HCT116 (cell line): ENCODE measurements at regions not wholly inside any gene's neighbourhood (a gene's known extent, or its start where the extent isn't known, plus 50 kb on each side); places are given as distances from the start of the nearest gene placed in this dataset.

Source experiments
- ATAC-seq: fragments of 200-7000 bp; cut with Tn5 transposase; 2 replicates; pipeline ENCODE4 v1.9.1; 2020; ENCODE audit warnings: mild to moderate bottlenecking, moderate library complexity
- BruUV-seq: library from RNA; stranded (reverse); fragments of 400-500 nt; replicated peaks from 2 replicates; lab custom pipeline; 2021; lab: Mats Ljungman, UMichigan
- CTCF ChIA-PET: fragments of 300-600 bp; sonication (Branson Sonifier 250); formaldehyde crosslinking; loops from one replicate; lab custom pipeline; 2021; ENCODE audit warnings: antibody characterized with exemption; lab: Charles Lee
- POLR2A ChIA-PET: fragments of 300-600, 350-600 bp; sonication (Branson Sonifier 250); formaldehyde crosslinking; loops from one replicate; lab custom pipeline; 2021; ENCODE audit warnings: antibody characterized with exemption; lab: Charles Lee
- RAD21 ChIA-PET, 2 experiments: fragments of 300-600 bp; sonication (Branson Sonifier 250); formaldehyde crosslinking; loops; one replicate each; lab custom pipeline; 2023; ENCODE audit warnings: low total read pairs in 2 of 2; ENCODE audit not compliant: uncharacterized antibody in 2 of 2, unreplicated experiment in 2 of 2, low non-redundant PET in 1 of 2; lab: Charles Lee
- DNase-seq: peaks from one replicate; pipeline ENCODE4 v3.0.0-alpha.2; 2010; ENCODE audit warnings: low read depth, low spot score
- H2AFZ ChIP-seq: fragments of 200-600 bp; shearing (Covaris generic), sonication (generic); 2 replicates; pipeline ENCODE4 v1.6.1; 2017; ENCODE audit warnings: low read depth, mixed run types, mixed read lengths, antibody characterized with exemption, low read length; ENCODE audit not compliant: poor library complexity, severe bottlenecking
- H3K27ac ChIP-seq: 2 replicates; pipeline ENCODE4 v1.5.1; 2012; ENCODE audit warnings: low read depth, low read length
- H3K27me3 ChIP-seq: fragments of 200-600 bp; sonication (generic); 2 replicates; pipeline ENCODE4 v1.6.1; 2016; ENCODE audit warnings: mixed run types, low read length, mixed read lengths; ENCODE audit not compliant: insufficient read depth
- H3K36me3 ChIP-seq, 2 experiments: fragments of 200-500 bp in 1 of 2; fragments of 200-600 bp in 1 of 2; sonication (Bioruptor generic) in 1 of 2; sonication (generic) in 1 of 2; 2 replicates each; pipeline versions ENCODE4 v1.5.1 to v1.6.1; 2014 to 2016; ENCODE audit warnings: low read length in 2 of 2, inconsistent platforms in 1 of 2, mixed read lengths in 1 of 2, mixed run types in 1 of 2; ENCODE audit not compliant: insufficient read depth in 2 of 2, control insufficient read depth in 1 of 2
- H3K4me1 ChIP-seq, 2 experiments: fragments of 200-600 bp in 1 of 2; sonication (generic) in 1 of 2; 2 replicates each; pipeline versions ENCODE4 v1.5.1 to v1.6.1; 2012 to 2017; ENCODE audit warnings: low read length in 2 of 2, inconsistent platforms in 1 of 2, mild to moderate bottlenecking in 1 of 2, mixed read lengths in 1 of 2, mixed run types in 1 of 2, moderate library complexity in 1 of 2; ENCODE audit not compliant: insufficient read depth in 2 of 2, control insufficient read depth in 1 of 2
- H3K4me2 ChIP-seq: fragments of 200-600 bp; sonication (generic); 2 replicates; pipeline ENCODE4 v1.6.1; 2017; ENCODE audit warnings: mixed run types, low read length, mixed read lengths
- H3K4me3 ChIP-seq, 2 experiments: fragments of 200-600 bp in 1 of 2; sonication (generic) in 1 of 2; replicated peaks in 1 of 2; 2 replicates each; pipeline ENCODE4 v1.5.1; 2011 to 2016; ENCODE audit warnings: low read length in 2 of 2, control low read depth in 1 of 2, low read depth in 1 of 2, mild to moderate bottlenecking in 1 of 2, mixed read lengths in 1 of 2, mixed run types in 1 of 2
- H3K79me2 ChIP-seq: fragments of 200-600 bp; sonication (generic); 2 replicates; pipeline ENCODE4 v1.6.1; 2017; ENCODE audit warnings: mild to moderate bottlenecking, mixed run types, low read length, moderate library complexity, mixed read lengths; ENCODE audit not compliant: insufficient read depth
- H3K9ac ChIP-seq: fragments of 200-600 bp; sonication (generic); 2 replicates; pipeline ENCODE4 v1.6.1; 2016; ENCODE audit warnings: low read length, mixed read lengths
- H3K9me2 ChIP-seq: fragments of 200-600 bp; sonication (generic), shearing (Covaris generic); 2 replicates; pipeline ENCODE4 v1.6.1; 2017; ENCODE audit warnings: mixed run types, mild to moderate bottlenecking, moderate library complexity; ENCODE audit not compliant: insufficient read depth
- H3K9me3 ChIP-seq, 2 experiments: fragments of 200-500 bp in 1 of 2; fragments of 200-600 bp in 1 of 2; sonication (Bioruptor generic) in 1 of 2; sonication (generic) in 1 of 2; 2 replicates each; pipeline ENCODE4 v1.6.1; 2014 to 2017; ENCODE audit warnings: low read length in 2 of 2, mixed read lengths in 2 of 2, inconsistent platforms in 1 of 2, low read depth in 1 of 2, mild to moderate bottlenecking in 1 of 2, mixed run types in 1 of 2, moderate library complexity in 1 of 2; ENCODE audit not compliant: control insufficient read depth in 1 of 2, insufficient read depth in 1 of 2
- H4K20me1 ChIP-seq: fragments of 200-600 bp; sonication (generic), shearing (Covaris generic); 2 replicates; pipeline ENCODE4 v1.6.1; 2017; ENCODE audit warnings: mixed run types, mild to moderate bottlenecking, moderate library complexity; ENCODE audit not compliant: insufficient read depth
- CBX3 ChIP-seq: IDR thresholded peaks from 2 replicates; pipeline ENCODE4 v1.6.1; 2012; ENCODE audit warnings: low read depth
- ELF1 ChIP-seq: IDR thresholded peaks from 2 replicates; pipeline ENCODE4 v1.6.1; 2012; ENCODE audit warnings: low read depth, borderline replicate concordance
- EZH2 ChIP-seq: fragments of 200-600 bp; sonication (generic); IDR thresholded peaks from 2 replicates; pipeline ENCODE4 v1.6.1; 2017; ENCODE audit warnings: antibody characterized with exemption, mixed run types
- EZH2phosphoT487 ChIP-seq: fragments of 200-600 bp; IDR thresholded peaks from 2 replicates; pipeline ENCODE4 v1.6.1; 2018; ENCODE audit warnings: antibody characterized with exemption, borderline replicate concordance
- JUND ChIP-seq: IDR thresholded peaks from 2 replicates; pipeline ENCODE4 v1.6.1; 2012
- POLR2A ChIP-seq: IDR thresholded peaks from 2 replicates; pipeline ENCODE4 v1.7.0; 2011; ENCODE audit warnings: borderline replicate concordance; ENCODE audit not compliant: insufficient read depth, insufficient read length; ENCODE audit errors: extremely low read depth
- POLR2AphosphoS5 ChIP-seq: IDR thresholded peaks from 2 replicates; pipeline ENCODE4 v1.6.1; 2011; ENCODE audit warnings: mild to moderate bottlenecking, low read depth, low read length, moderate library complexity
- RAD21 ChIP-seq: IDR thresholded peaks from 2 replicates; pipeline ENCODE4 v1.6.1; 2012; ENCODE audit warnings: low read depth, mild to moderate bottlenecking
- REST ChIP-seq: IDR thresholded peaks from 2 replicates; pipeline ENCODE4 v1.6.1; 2012; ENCODE audit warnings: low read depth
- SP1 ChIP-seq: IDR thresholded peaks from 2 replicates; pipeline ENCODE4 v1.6.1; 2012; ENCODE audit warnings: low read depth
- TCF7L2 ChIP-seq: IDR thresholded peaks from 2 replicates; pipeline ENCODE4 v1.7.0; 2011; ENCODE audit warnings: borderline replicate concordance, inconsistent platforms; ENCODE audit not compliant: insufficient read depth, insufficient read length; ENCODE audit errors: extremely low read depth
- YY1 ChIP-seq: IDR thresholded peaks from 2 replicates; pipeline ENCODE4 v1.6.1; 2011; ENCODE audit warnings: low read length, low read depth, moderate library complexity, mild to moderate bottlenecking; ENCODE audit not compliant: insufficient replicate concordance; ENCODE audit errors: extremely low read depth
- ZFX ChIP-seq: fragments of 450-650 bp; IDR thresholded peaks from 2 replicates; pipeline ENCODE4 v1.6.1; 2017
- intact Hi-C: fragments of 100-400 bp; cut with micrococcal nuclease; formaldehyde crosslinking; loops from 2 replicates; pipeline ENCODE4 v1.10.0; 2022
- TF ChIP-seq, protein P1 (sequence below): IDR thresholded peaks from 2 replicates; pipeline ENCODE4 v1.6.1; 2011; ENCODE audit warnings: mild to moderate bottlenecking, low read length, moderate library complexity; ENCODE audit not compliant: insufficient replicate concordance; ENCODE audit errors: extremely low read depth
- TF ChIP-seq, protein P2 (sequence below), 3 experiments: fragments of 200-600 bp in 1 of 3; sonication (generic) in 1 of 3; IDR thresholded peaks in 2 of 3; conservative IDR thresholded peaks in 1 of 3; 2 replicates each; pipeline ENCODE4 v1.5.1; 2012 to 2017; ENCODE audit warnings: low read depth in 2 of 3, low read length in 2 of 3, antibody characterized with exemption in 1 of 3, borderline replicate concordance in 1 of 3, control low read depth in 1 of 3, mild to moderate bottlenecking in 1 of 3, mixed read lengths in 1 of 3, mixed run types in 1 of 3, moderate library complexity in 1 of 3; ENCODE audit not compliant: insufficient read depth in 1 of 3

DNA sequence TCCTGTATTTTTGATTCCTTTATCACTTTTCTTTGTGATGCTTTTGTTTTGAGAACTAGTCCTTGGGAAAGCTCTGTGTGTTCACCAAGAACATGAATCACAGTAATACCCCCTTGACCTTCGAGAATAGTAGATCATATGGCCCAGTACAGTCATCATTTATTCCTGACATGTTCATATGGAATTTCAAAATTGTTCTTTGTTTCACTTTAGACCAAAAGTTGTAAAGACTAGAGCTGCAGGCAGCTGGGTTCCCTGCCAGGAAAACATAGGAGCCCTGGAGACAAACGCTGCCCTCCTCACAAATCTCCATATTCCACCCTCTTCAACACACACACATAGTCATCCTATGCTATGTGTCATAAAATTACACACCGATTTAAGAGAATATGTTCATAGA, 621.2 kb upstream of the EYS start:
- ChIA-PET CTCF (no interaction called here), RAD21 (no interaction called here), POLR2A (no interaction called here)
- no peak for TF ChIP-seq SP1
- no peak for TF ChIP-seq YY1
- TF ChIP-seq, protein P1, sequence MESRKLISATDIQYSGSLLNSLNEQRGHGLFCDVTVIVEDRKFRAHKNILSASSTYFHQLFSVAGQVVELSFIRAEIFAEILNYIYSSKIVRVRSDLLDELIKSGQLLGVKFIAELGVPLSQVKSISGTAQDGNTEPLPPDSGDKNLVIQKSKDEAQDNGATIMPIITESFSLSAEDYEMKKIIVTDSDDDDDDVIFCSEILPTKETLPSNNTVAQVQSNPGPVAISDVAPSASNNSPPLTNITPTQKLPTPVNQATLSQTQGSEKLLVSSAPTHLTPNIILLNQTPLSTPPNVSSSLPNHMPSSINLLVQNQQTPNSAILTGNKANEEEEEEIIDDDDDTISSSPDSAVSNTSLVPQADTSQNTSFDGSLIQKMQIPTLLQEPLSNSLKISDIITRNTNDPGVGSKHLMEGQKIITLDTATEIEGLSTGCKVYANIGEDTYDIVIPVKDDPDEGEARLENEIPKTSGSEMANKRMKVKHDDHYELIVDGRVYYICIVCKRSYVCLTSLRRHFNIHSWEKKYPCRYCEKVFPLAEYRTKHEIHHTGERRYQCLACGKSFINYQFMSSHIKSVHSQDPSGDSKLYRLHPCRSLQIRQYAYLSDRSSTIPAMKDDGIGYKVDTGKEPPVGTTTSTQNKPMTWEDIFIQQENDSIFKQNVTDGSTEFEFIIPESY, result no peak
- no peak for TF ChIP-seq POLR2A
- TF ChIP-seq JUND, result no peak
- no peak for TF ChIP-seq RAD21
- no peak for TF ChIP-seq ELF1
- TF ChIP-seq CBX3, result no peak
- TF ChIP-seq, protein P2, sequence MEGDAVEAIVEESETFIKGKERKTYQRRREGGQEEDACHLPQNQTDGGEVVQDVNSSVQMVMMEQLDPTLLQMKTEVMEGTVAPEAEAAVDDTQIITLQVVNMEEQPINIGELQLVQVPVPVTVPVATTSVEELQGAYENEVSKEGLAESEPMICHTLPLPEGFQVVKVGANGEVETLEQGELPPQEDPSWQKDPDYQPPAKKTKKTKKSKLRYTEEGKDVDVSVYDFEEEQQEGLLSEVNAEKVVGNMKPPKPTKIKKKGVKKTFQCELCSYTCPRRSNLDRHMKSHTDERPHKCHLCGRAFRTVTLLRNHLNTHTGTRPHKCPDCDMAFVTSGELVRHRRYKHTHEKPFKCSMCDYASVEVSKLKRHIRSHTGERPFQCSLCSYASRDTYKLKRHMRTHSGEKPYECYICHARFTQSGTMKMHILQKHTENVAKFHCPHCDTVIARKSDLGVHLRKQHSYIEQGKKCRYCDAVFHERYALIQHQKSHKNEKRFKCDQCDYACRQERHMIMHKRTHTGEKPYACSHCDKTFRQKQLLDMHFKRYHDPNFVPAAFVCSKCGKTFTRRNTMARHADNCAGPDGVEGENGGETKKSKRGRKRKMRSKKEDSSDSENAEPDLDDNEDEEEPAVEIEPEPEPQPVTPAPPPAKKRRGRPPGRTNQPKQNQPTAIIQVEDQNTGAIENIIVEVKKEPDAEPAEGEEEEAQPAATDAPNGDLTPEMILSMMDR (IDR thresholded peaks at IDR 0.05 in 2 of 3, conservative IDR thresholded peaks at IDR 0.05 in 1 of 3; ENCODE audit: borderline replicate concordance in 1 of 3, insufficient read depth in 1 of 3, low read depth in 2 of 3, low read length in 2 of 3), result no peak
- TF ChIP-seq ZFX, result no peak
- TF ChIP-seq POLR2AphosphoS5, result no peak
- TF ChIP-seq REST, result no peak
- no peak for TF ChIP-seq TCF7L2
- TF ChIP-seq EZH2, result no peak
- no peak for TF ChIP-seq EZH2phosphoT487
- ATAC-seq (no peak), DNase-seq (no peak)
- Histone ChIP-seq H3K9ac (no peak overlapping the region), H4K20me1 (no peaks in the 10 kb centered on the region; the same call in 1 of the 2 replicates), H3K9me2 (no peaks in the 10 kb centered on the region), H3K27me3 (no peaks in the 10 kb centered on the region), H3K4me1 (no peaks in the 10 kb centered on the region), H3K9me3 (peaks cover 7 to 23% of the 10 kb centered on the region in 2 experiments; a peak in 2 of 4 replicates), H3K79me2 (no peaks in the 10 kb centered on the region), H3K4me2 (no peak overlapping the region), H3K27ac (no peak overlapping the region), H2AFZ (no peak overlapping the region), H3K4me3 (no peak overlapping the region), H3K36me3 (no peaks in the 10 kb centered on the region)
- BruUV-seq, result no TSS peak
- intact Hi-C loops, result no loop called here
